ENCODE measurements at regions not wholly inside any gene's neighbourhood (a gene's known extent, or its start where the extent isn't known, plus 50 kb on each side); places are given as distances from the start of the nearest gene placed in this dataset.

GRCh38 chr2:5751873-5752482, 59.8 kb downstream of the SOX11 start:
- DNase-seq (ENCODE audit: low spot score) = no peak

GRCh38 chr2:5756272-5756671, 64.1 kb downstream of the SOX11 start:
- no peak for DNase-seq (ENCODE audit: low spot score)

GRCh38 chr2:5758346-5758745, 66.2 kb downstream of the SOX11 start:
- DNase-seq (ENCODE audit: low spot score) = no peak

GRCh38 chr2:5759949-5760348, 67.8 kb downstream of the SOX11 start:
- DNase-seq (ENCODE audit: low spot score) = no peak

GRCh38 chr2:5763531-5763930, 71.3 kb downstream of the SOX11 start:
- no peak for DNase-seq (ENCODE audit: low spot score)

GRCh38 chr2:5764041-5764440, 71.9 kb downstream of the SOX11 start:
- DNase-seq (ENCODE audit: low spot score) = no peak

- DNase-seq (ENCODE audit: low spot score) = no peak
Observed at GRCh38 chr2:5766056-5766455, 73.9 kb downstream of the SOX11 start.

GRCh38 chr2:5766561-5766960, 74.4 kb downstream of the SOX11 start:
- no peak for DNase-seq (ENCODE audit: low spot score)

- DNase-seq (ENCODE audit: low spot score) = no peak
Observed at GRCh38 chr2:5777131-5777535, 84.9 kb downstream of the SOX11 start.

GRCh38 chr2:5781679-5782078, 89.5 kb downstream of the SOX11 start:
- DNase-seq (ENCODE audit: low spot score) = no peak

GRCh38 chr2:5782103-5782502, 89.9 kb downstream of the SOX11 start:
- DNase-seq (ENCODE audit: low spot score) = no peak

- no peak for DNase-seq (ENCODE audit: low spot score)
Observed at GRCh38 chr2:5788447-5788846, 96.3 kb downstream of the SOX11 start.

GRCh38 chr2:5791371-5791770, 99.2 kb downstream of the SOX11 start:
- no peak for DNase-seq (ENCODE audit: low spot score)

- no peak for DNase-seq (ENCODE audit: low spot score)
Observed at GRCh38 chr2:5794012-5794411, 101.8 kb downstream of the SOX11 start.

GRCh38 chr2:5798084-5798483, 105.9 kb downstream of the SOX11 start:
- no peak for DNase-seq (ENCODE audit: low spot score)

- DNase-seq (ENCODE audit: low spot score) = no peak
Observed at GRCh38 chr2:5799348-5799747, 107.2 kb downstream of the SOX11 start.

GRCh38 chr2:5803547-5803946, 111.4 kb downstream of the SOX11 start:
- DNase-seq (ENCODE audit: low spot score) = no peak

GRCh38 chr2:5818961-5819600, 126.9 kb downstream of the SOX11 start:
- no peak for DNase-seq (ENCODE audit: low spot score)

GRCh38 chr2:5824126-5824525, 131.9 kb downstream of the SOX11 start:
- no peak for DNase-seq (ENCODE audit: low spot score)

- no peak for DNase-seq (ENCODE audit: low spot score)
Observed at GRCh38 chr2:5825686-5826085, 133.5 kb downstream of the SOX11 start.

GRCh38 chr2:5826979-5827655, 134.9 kb downstream of the SOX11 start:
- DNase-seq (ENCODE audit: low spot score) = no peak

- no peak for DNase-seq (ENCODE audit: low spot score)
Observed at GRCh38 chr2:5834501-5834900, 142.3 kb downstream of the SOX11 start.

- DNase-seq (ENCODE audit: low spot score) = no peak
Observed at GRCh38 chr2:5839550-5839949, 147.4 kb downstream of the SOX11 start.

- DNase-seq (ENCODE audit: low spot score) = no peak
Observed at GRCh38 chr2:5841126-5841525, 148.9 kb downstream of the SOX11 start.
